CD4-positive, alpha-beta memory T cell (primary cell): ENCODE measurements at regions not wholly inside any gene's neighbourhood (a gene's known extent, or its start where the extent isn't known, plus 50 kb on each side); places are given as distances from the start of the nearest gene placed in this dataset.

Source experiments
- CTCF ChIA-PET: fragments of 350-600 bp; sonication (Branson Sonifier 250); formaldehyde crosslinking; loops from one replicate; lab custom pipeline; 2021; ENCODE audit warnings: inconsistent platforms; ENCODE audit not compliant: partially characterized antibody; lab: Charles Lee
- POLR2A ChIA-PET: fragments of 350-600 bp; sonication (Branson Sonifier 250); formaldehyde crosslinking; loops from one replicate; lab custom pipeline; 2021; ENCODE audit not compliant: partially characterized antibody; lab: Charles Lee
- DNase-seq, 5 donors: peaks; one replicate each; pipeline versions ENCODE4 v3.0.0 to v3.0.0-alpha.2; 2020 to 2022; ENCODE audit warnings: mixed read lengths in 1 of 5
- H3K27ac ChIP-seq: one replicate; pipeline ENCODE4 v1.7.0; 2013; ENCODE audit warnings: low read depth, low read length
- H3K27me3 ChIP-seq: 2 replicates; pipeline ENCODE4 v1.7.0; 2013; ENCODE audit warnings: mild to moderate bottlenecking, low read length, moderate library complexity; ENCODE audit not compliant: insufficient read depth
- H3K36me3 ChIP-seq: 2 replicates; pipeline ENCODE4 v1.7.0; 2013; ENCODE audit warnings: mild to moderate bottlenecking, low read length, moderate library complexity; ENCODE audit not compliant: insufficient read depth
- H3K4me1 ChIP-seq: 2 replicates; pipeline ENCODE4 v1.7.0; 2013; ENCODE audit warnings: mild to moderate bottlenecking, low read length, moderate library complexity; ENCODE audit not compliant: insufficient read depth
- H3K4me3 ChIP-seq, 2 donors: one replicate each; pipeline ENCODE4 v1.7.0; 2013; ENCODE audit warnings: low read length in 2 of 2, mild to moderate bottlenecking in 1 of 2
- H3K9me3 ChIP-seq, 2 donors: one replicate each; pipeline ENCODE4 v1.7.0; 2013; ENCODE audit warnings: low read length in 2 of 2, control low read depth in 1 of 2; ENCODE audit not compliant: control insufficient read depth in 1 of 2
- H3K27ac Mint-ChIP-seq, 7 donors: one replicate each; pipeline ENCODE4 v1.8.0; 2020 to 2021; ENCODE audit warnings: mixed read lengths in 7 of 7, mild to moderate bottlenecking in 6 of 7, inconsistent platforms in 3 of 7, moderate library complexity in 3 of 7
- H3K27me3 Mint-ChIP-seq, 2 donors: one replicate each; pipeline ENCODE4 v1.8.0; 2020 to 2021; ENCODE audit warnings: mixed read lengths in 2 of 2
- H3K36me3 Mint-ChIP-seq, 2 donors: one replicate each; pipeline ENCODE4 v1.8.0; 2020 to 2021; ENCODE audit warnings: mixed read lengths in 2 of 2, inconsistent platforms in 1 of 2, mild to moderate bottlenecking in 1 of 2
- H3K4me1 Mint-ChIP-seq, 4 donors: one replicate each; pipeline ENCODE4 v1.8.0; 2020 to 2021; ENCODE audit warnings: mixed read lengths in 4 of 4, mild to moderate bottlenecking in 1 of 4
- H3K4me3 Mint-ChIP-seq, 8 donors: one replicate each; pipeline ENCODE4 v1.8.0; 2020 to 2021; ENCODE audit warnings: mixed read lengths in 8 of 8, mild to moderate bottlenecking in 7 of 8, moderate library complexity in 6 of 8, inconsistent platforms in 3 of 8
- H3K9me3 Mint-ChIP-seq, 8 donors: one replicate each; pipeline ENCODE4 v1.8.0; 2020 to 2021; ENCODE audit warnings: mixed read lengths in 8 of 8, mild to moderate bottlenecking in 5 of 8, inconsistent platforms in 3 of 8, moderate library complexity in 1 of 8
- intact Hi-C: fragments of 100-400 bp; cut with micrococcal nuclease; formaldehyde crosslinking; loops from one replicate; pipeline ENCODE4 v1.15.1; 2023

- Mint-ChIP-seq H3K36me3 (no peaks in the 10 kb centered on the region), H3K9me3 (no peaks in the 10 kb centered on the region), H3K27ac (no peak overlapping the region), H3K4me1 (no peaks in the 10 kb centered on the region), H3K27me3 (no peaks in the 10 kb centered on the region), H3K4me3 (no peak overlapping the region)
- ChIA-PET CTCF (no interaction called here), POLR2A (no interaction called here)
- H3K27me3 ChIP-seq, result no peaks in the 10 kb centered on the region
- no peaks in the 10 kb centered on the region for H3K9me3 ChIP-seq
- DNase-seq, result no peak
- intact Hi-C loops, result no loop called here
- no peaks in the 10 kb centered on the region for H3K36me3 ChIP-seq
- H3K4me1 ChIP-seq, result no peaks in the 10 kb centered on the region
- no peak overlapping the region for H3K27ac ChIP-seq
- H3K4me3 ChIP-seq, result no peak overlapping the region
Observed at GRCh38 chr4:175929932-175930331, 117.9 kb upstream of the GPM6A start.

- DNase-seq, result no peak
- H3K27me3 ChIP-seq, result no peaks in the 10 kb centered on the region
- Mint-ChIP-seq H3K4me3 (no peak overlapping the region), H3K9me3 (no peaks in the 10 kb centered on the region), H3K36me3 (no peaks in the 10 kb centered on the region), H3K4me1 (no peaks in the 10 kb centered on the region), H3K27me3 (no peaks in the 10 kb centered on the region), H3K27ac (no peak overlapping the region)
- H3K4me3 ChIP-seq, result no peak overlapping the region
- H3K9me3 ChIP-seq, result no peaks in the 10 kb centered on the region
- no peak overlapping the region for H3K27ac ChIP-seq
- intact Hi-C loops, result no loop called here
- H3K4me1 ChIP-seq, result no peaks in the 10 kb centered on the region
- POLR2A ChIA-PET, result no interaction called here
- no peaks in the 10 kb centered on the region for H3K36me3 ChIP-seq
- CTCF ChIA-PET, result no interaction called here
Observed at GRCh38 chr4:175930471-175930870, 118.4 kb upstream of the GPM6A start.

DNA sequence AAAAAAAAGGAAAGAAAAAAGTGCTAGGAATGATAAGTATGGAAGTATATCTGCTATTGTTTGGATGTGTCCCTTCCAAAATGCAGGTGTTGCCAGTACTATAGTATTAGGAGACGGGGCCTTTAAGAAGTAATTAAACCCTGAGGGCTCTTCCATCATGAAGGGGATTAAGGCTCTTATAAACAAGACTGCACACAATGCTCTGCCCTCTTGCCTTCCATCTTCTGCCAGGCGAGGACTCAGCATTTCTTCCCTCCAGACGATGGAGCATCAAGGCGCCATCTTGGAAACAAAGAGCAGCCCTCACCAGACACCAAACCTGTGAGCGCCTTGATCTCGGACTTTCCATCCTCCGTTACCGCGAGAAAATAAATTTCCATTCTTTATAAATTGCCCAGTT, 120.1 kb upstream of the GPM6A start:
- Histone ChIP-seq H3K27me3 (no peaks in the 10 kb centered on the region), H3K36me3 (no peaks in the 10 kb centered on the region), H3K4me1 (no peaks in the 10 kb centered on the region), H3K9me3 (no peaks in the 10 kb centered on the region), H3K4me3 (no peak overlapping the region), H3K27ac (no peak overlapping the region)
- CTCF ChIA-PET, result no interaction called here
- DNase-seq, result no peak
- no peaks in the 10 kb centered on the region for H3K27me3 Mint-ChIP-seq
- no peak overlapping the region for H3K4me3 Mint-ChIP-seq
- POLR2A ChIA-PET, result no interaction called here
- H3K27ac Mint-ChIP-seq, result no peak overlapping the region
- H3K9me3 Mint-ChIP-seq, result no peaks in the 10 kb centered on the region
- intact Hi-C loops, result no loop called here
- no peaks in the 10 kb centered on the region for H3K36me3 Mint-ChIP-seq
- H3K4me1 Mint-ChIP-seq, result no peaks in the 10 kb centered on the region

DNA sequence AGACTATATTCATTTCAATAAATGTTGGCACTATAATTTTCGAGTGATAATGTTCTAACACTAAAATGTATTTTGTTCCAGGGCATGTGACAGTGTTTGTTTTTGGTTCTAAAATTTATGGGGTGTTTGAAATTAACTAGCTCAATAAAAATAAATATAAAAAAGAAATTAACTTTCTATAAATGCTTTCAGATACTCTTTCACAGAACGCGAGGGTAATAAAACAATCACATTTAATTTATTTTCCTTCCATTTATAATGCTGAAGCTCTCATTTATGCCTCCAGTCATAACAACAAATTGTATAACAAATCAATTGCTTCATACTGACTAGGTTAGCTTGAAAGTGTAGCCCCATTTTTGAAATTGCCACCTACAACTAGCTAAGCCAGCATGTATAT, 122.4 kb upstream of the GPM6A start:
- DNase-seq, result no peak
- POLR2A ChIA-PET, result no interaction called here

DNA sequence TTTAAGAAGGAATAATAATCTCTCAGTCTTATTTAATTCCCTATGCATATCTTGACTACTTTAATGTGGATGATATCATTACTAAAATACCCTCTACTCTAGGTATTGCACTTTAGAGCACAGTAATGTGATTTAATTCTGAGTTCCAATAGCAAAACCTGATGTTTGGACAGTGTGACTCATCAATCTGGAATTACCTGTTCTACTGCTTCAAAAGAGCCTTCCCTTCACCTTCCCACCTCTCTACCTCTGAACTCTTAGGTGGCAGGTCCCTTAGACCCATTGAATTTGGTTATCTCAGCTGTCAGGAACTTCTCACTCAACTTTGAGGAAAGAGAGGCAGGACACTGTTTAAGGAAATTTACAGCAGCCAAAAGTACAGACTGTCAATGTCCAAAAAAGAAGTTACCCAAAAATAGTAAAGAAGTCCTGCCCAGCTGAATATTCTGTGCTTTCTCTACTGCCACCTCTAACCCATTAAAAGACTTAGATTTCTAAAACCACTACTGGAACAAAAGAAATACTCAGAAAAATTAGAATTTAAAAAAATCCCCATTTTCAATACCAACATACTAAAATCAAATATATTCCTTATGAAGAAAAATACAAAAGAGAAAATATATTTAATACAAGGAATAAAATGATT, 123.1 kb upstream of the GPM6A start:
- no peaks in the 10 kb centered on the region for H3K36me3 ChIP-seq
- POLR2A ChIA-PET, result no interaction called here
- no peak overlapping the region for H3K27ac ChIP-seq
- H3K4me1 ChIP-seq, result no peaks in the 10 kb centered on the region
- CTCF ChIA-PET, result no interaction called here
- Mint-ChIP-seq H3K27ac (no peak overlapping the region), H3K4me1 (no peaks in the 10 kb centered on the region), H3K4me3 (no peak overlapping the region), H3K9me3 (no peaks in the 10 kb centered on the region), H3K36me3 (no peaks in the 10 kb centered on the region), H3K27me3 (no peaks in the 10 kb centered on the region)
- intact Hi-C loops, result no loop called here
- no peak overlapping the region for H3K4me3 ChIP-seq
- H3K9me3 ChIP-seq, result no peaks in the 10 kb centered on the region
- DNase-seq, result no peak
- no peaks in the 10 kb centered on the region for H3K27me3 ChIP-seq

More for the DNA sequence above, 122.4 kb upstream of the GPM6A start:
- Mint-ChIP-seq H3K27me3 (no peaks in the 10 kb centered on the region), H3K4me3 (no peak overlapping the region), H3K36me3 (no peaks in the 10 kb centered on the region), H3K9me3 (no peaks in the 10 kb centered on the region), H3K27ac (no peak overlapping the region), H3K4me1 (no peaks in the 10 kb centered on the region)
- Histone ChIP-seq H3K27me3 (no peaks in the 10 kb centered on the region), H3K4me3 (no peak overlapping the region), H3K9me3 (no peaks in the 10 kb centered on the region), H3K4me1 (no peaks in the 10 kb centered on the region), H3K27ac (no peak overlapping the region), H3K36me3 (no peaks in the 10 kb centered on the region)
- CTCF ChIA-PET, result no interaction called here
- intact Hi-C loops, result no loop called here

GRCh38 chr4:175944126-175944910, 121.3 kb upstream of the WDR17 start:
- H3K27ac ChIP-seq, result no peak overlapping the region
- no peaks in the 10 kb centered on the region for H3K36me3 ChIP-seq
- intact Hi-C loops, result no loop called here
- Mint-ChIP-seq H3K4me3 (no peak overlapping the region), H3K27ac (no peak overlapping the region), H3K36me3 (no peaks in the 10 kb centered on the region), H3K9me3 (peaks cover 0 to 3% (median 0%) of the 10 kb centered on the region in 8 donors), H3K4me1 (peaks cover 4 to 7% (median 6%) of the 10 kb centered on the region in 4 donors), H3K27me3 (peaks cover 1 to 3% of the 10 kb centered on the region in 2 donors)
- no peaks in the 10 kb centered on the region for H3K4me1 ChIP-seq
- no peaks in the 10 kb centered on the region for H3K9me3 ChIP-seq
- H3K4me3 ChIP-seq, result no peak overlapping the region
- CTCF ChIA-PET, result interaction anchor here (1.2 kb wide), 1 partner anchor 396 kb away, joined by 3 read pairs; no protein-coding TSS in a partner anchor
- POLR2A ChIA-PET, result no interaction called here
- no peaks in the 10 kb centered on the region for H3K27me3 ChIP-seq
- no peak for DNase-seq

GRCh38 chr4:175946472-175947116, 119.0 kb upstream of the WDR17 start:
- H3K4me3 ChIP-seq, result no peak overlapping the region
- Mint-ChIP-seq H3K4me3 (peak overlapping the region in 3 of 8 donors; percentile 9 to 46 (median 21)), H3K9me3 (peaks cover 0 to 3% (median 0%) of the 10 kb centered on the region in 8 donors), H3K27me3 (peaks cover 1 to 3% of the 10 kb centered on the region in 2 donors), H3K36me3 (no peaks in the 10 kb centered on the region), H3K27ac (no peak overlapping the region), H3K4me1 (peaks cover 4 to 7% (median 6%) of the 10 kb centered on the region in 4 donors)
- no peaks in the 10 kb centered on the region for H3K9me3 ChIP-seq
- no peaks in the 10 kb centered on the region for H3K36me3 ChIP-seq
- ChIA-PET POLR2A (no interaction called here), CTCF (no interaction called here)
- no peak overlapping the region for H3K27ac ChIP-seq
- H3K4me1 ChIP-seq, result no peaks in the 10 kb centered on the region
- intact Hi-C loops, result no loop called here
- DNase-seq, result no peak
- no peaks in the 10 kb centered on the region for H3K27me3 ChIP-seq
